CD14-positive monocyte (primary cell): ENCODE measurements at regions not wholly inside any gene's neighbourhood (a gene's known extent, or its start where the extent isn't known, plus 50 kb on each side); places are given as distances from the start of the nearest gene placed in this dataset.

ENCODE experiments used
- DNase-seq, 3 donors: peaks; one replicate each; pipeline ENCODE4 v3.0.0-alpha.2; 2011 to 2022
- H2AFZ ChIP-seq: 2 replicates; pipeline ENCODE4 v1.6.0; 2012; ENCODE audit warnings: mild to moderate bottlenecking, low read depth, low read length, inconsistent platforms; ENCODE audit not compliant: insufficient read depth, poor library complexity, severe bottlenecking
- H3K27ac ChIP-seq, 2 donors: 1 replicate in 1 of 2; 2 replicates in 1 of 2; pipeline ENCODE4 v1.5.1; 2012 to 2013; ENCODE audit warnings: low read length in 2 of 2, control low read depth in 1 of 2, inconsistent platforms in 1 of 2, low read depth in 1 of 2, mild to moderate bottlenecking in 1 of 2
- H3K27me3 ChIP-seq, 2 donors: one replicate each; pipeline versions ENCODE4 v1.6.0 to v1.6.1; 2011 to 2013; ENCODE audit warnings: low read length in 2 of 2; ENCODE audit not compliant: control insufficient read depth in 2 of 2, insufficient read depth in 2 of 2
- H3K36me3 ChIP-seq, 2 donors: replicated peaks in 1 of 2; 1 replicate in 1 of 2; 2 replicates in 1 of 2; pipeline versions ENCODE4 v1.5.1 to v1.6.1; 2012 to 2013; ENCODE audit warnings: low read length in 2 of 2, control low read depth in 1 of 2, inconsistent platforms in 1 of 2, mild to moderate bottlenecking in 1 of 2; ENCODE audit not compliant: insufficient read depth in 2 of 2, control insufficient read depth in 1 of 2
- H3K4me1 ChIP-seq, 2 donors: 1 replicate in 1 of 2; 2 replicates in 1 of 2; pipeline versions ENCODE4 v1.5.1 to v1.6.1; 2012 to 2013; ENCODE audit warnings: low read length in 2 of 2, control low read depth in 1 of 2, inconsistent platforms in 1 of 2, mild to moderate bottlenecking in 1 of 2, moderate library complexity in 1 of 2; ENCODE audit not compliant: insufficient read depth in 2 of 2, control insufficient read depth in 1 of 2
- H3K4me2 ChIP-seq: replicated peaks from 2 replicates; pipeline ENCODE3; 2012; ENCODE audit warnings: low read length, moderate library complexity, mild to moderate bottlenecking; ENCODE audit not compliant: poor library complexity, severe bottlenecking; ENCODE audit errors: extremely low read depth
- H3K4me3 ChIP-seq, 3 experiments: fragments of 200-600 bp in 1 of 3; sonication (generic) in 1 of 3; replicated peaks in 1 of 3; 1 replicate in 2 of 3; 2 replicates in 1 of 3; pipeline ENCODE4 v1.5.1; 2011 to 2013; ENCODE audit warnings: low read length in 3 of 3, mild to moderate bottlenecking in 3 of 3, control low read depth in 2 of 3, low read depth in 2 of 3, inconsistent platforms in 1 of 3, moderate library complexity in 1 of 3
- H3K79me2 ChIP-seq: 2 replicates; pipeline ENCODE4 v1.6.0; 2012; ENCODE audit warnings: mild to moderate bottlenecking, control low read depth, inconsistent platforms, low read length, moderate library complexity; ENCODE audit not compliant: insufficient read depth
- H3K9ac ChIP-seq: 2 replicates; pipeline ENCODE4 v1.6.0; 2017; ENCODE audit warnings: low read length, mild to moderate bottlenecking; ENCODE audit not compliant: insufficient read depth, poor library complexity, severe bottlenecking
- H3K9me3 ChIP-seq, 2 donors: replicated peaks in 1 of 2; 1 replicate in 1 of 2; 2 replicates in 1 of 2; pipeline versions ENCODE4 v1.5.1 to v1.6.1; 2012 to 2013; ENCODE audit warnings: low read length in 2 of 2, control low read depth in 1 of 2; ENCODE audit not compliant: control insufficient read depth in 1 of 2, insufficient read depth in 1 of 2
- H4K20me1 ChIP-seq: 2 replicates; pipeline ENCODE4 v1.6.0; 2012; ENCODE audit warnings: mild to moderate bottlenecking, low read length, control low read depth, moderate library complexity; ENCODE audit not compliant: insufficient read depth
- H3K27ac Mint-ChIP-seq, 7 donors: one replicate each; pipeline ENCODE4 v1.8.0; 2020; ENCODE audit warnings: mild to moderate bottlenecking in 7 of 7, mixed read lengths in 7 of 7, moderate library complexity in 6 of 7, inconsistent platforms in 2 of 7
- H3K27me3 Mint-ChIP-seq, 3 donors: one replicate each; pipeline ENCODE4 v1.8.0; 2021 to 2022; ENCODE audit warnings: low read depth in 3 of 3, mild to moderate bottlenecking in 3 of 3, mixed read lengths in 3 of 3, moderate library complexity in 3 of 3, inconsistent platforms in 1 of 3
- H3K36me3 Mint-ChIP-seq, 2 donors: one replicate each; pipeline ENCODE4 v1.8.0; 2020; ENCODE audit warnings: mixed read lengths in 2 of 2, inconsistent platforms in 1 of 2, mild to moderate bottlenecking in 1 of 2
- H3K4me1 Mint-ChIP-seq: one replicate; pipeline ENCODE4 v1.8.0; 2020; ENCODE audit warnings: mild to moderate bottlenecking, mixed read lengths
- H3K4me3 Mint-ChIP-seq, 2 donors: one replicate each; pipeline ENCODE4 v1.8.0; 2020; ENCODE audit warnings: mild to moderate bottlenecking in 2 of 2, mixed read lengths in 2 of 2, moderate library complexity in 1 of 2
- H3K9me3 Mint-ChIP-seq, 7 donors: one replicate each; pipeline ENCODE4 v1.8.0; 2020 to 2022; ENCODE audit warnings: mixed read lengths in 7 of 7, mild to moderate bottlenecking in 6 of 7, moderate library complexity in 6 of 7, inconsistent platforms in 2 of 7
- WGBS: methylation state at CpG from one replicate; pipeline ENCODE4 v1.1.5; 2013; ENCODE audit warnings: missing lambda C conversion rate; ENCODE audit not compliant: insufficient coverage; 5-methylcytosine and 5-hydroxymethylcytosine counted together
- intact Hi-C, 2 donors: fragments of 100-400 bp; cut with micrococcal nuclease; formaldehyde crosslinking; loops; one replicate each; pipeline versions ENCODE4 v1.15.0 to v1.15.1; 2023
- TF ChIP-seq, protein P1 (sequence below): fragments of 200-600 bp; IDR thresholded peaks from one replicate; pipeline ENCODE4 v1.8.0; 2022; ENCODE audit warnings: antibody characterized with exemption, mild to moderate bottlenecking

DNA sequence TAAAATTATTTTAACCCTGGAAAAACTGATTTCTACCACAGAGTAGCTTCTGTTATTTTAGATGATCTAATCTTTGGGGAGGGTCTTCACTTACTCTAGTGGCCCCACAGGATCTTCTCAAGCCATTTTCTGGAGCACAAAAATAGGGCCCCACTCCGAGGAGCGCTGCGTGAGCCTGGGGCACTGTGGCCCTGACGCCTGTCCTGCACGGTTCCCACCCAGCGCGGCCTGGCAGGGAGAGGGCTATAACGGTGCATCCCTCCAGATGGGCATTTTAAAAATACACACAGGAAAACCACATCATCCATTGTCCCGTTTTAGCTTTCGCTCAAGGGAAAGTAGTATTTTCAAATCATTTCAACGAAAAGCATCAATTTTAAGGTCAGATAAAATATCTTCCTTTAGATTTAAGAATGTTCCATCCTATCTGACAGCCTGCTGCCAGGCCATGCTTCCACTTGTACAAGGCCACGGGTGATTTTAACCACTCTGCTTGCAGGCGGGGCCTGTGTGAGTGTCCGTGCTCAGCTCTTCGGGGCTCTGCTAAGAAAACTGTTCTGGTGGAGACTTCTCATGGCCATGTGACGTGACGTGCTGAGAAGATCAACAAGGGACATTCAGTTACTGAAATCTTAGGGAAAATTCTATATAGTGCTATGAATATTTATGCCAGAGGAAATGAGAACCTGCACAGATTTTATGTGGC, 683.8 kb upstream of the SGCG start:
- no peaks in the 10 kb centered on the region for H3K4me1 Mint-ChIP-seq
- intact Hi-C loops = no loop called here
- peaks cover 0 to 16% (median 7%) of the 10 kb centered on the region in 7 donors for H3K9me3 Mint-ChIP-seq
- Histone ChIP-seq H3K4me2 (no peak overlapping the region), H3K9me3 (peaks cover 5 to 28% of the 10 kb centered on the region in 2 donors), H3K4me1 (no peaks in the 10 kb centered on the region), H2AFZ (no peak overlapping the region), H4K20me1 (no peaks in the 10 kb centered on the region), H3K9ac (no peak overlapping the region), H3K27ac (no peak overlapping the region), H3K36me3 (no peaks in the 10 kb centered on the region), H3K4me3 (no peak overlapping the region), H3K27me3 (no peaks in the 10 kb centered on the region), H3K79me2 (no peaks in the 10 kb centered on the region)
- H3K4me3 Mint-ChIP-seq = no peak overlapping the region
- H3K36me3 Mint-ChIP-seq = no peaks in the 10 kb centered on the region
- H3K27me3 Mint-ChIP-seq = no peaks in the 10 kb centered on the region
- H3K27ac Mint-ChIP-seq = no peak overlapping the region
- no peak for DNase-seq
- TF ChIP-seq, protein P1, sequence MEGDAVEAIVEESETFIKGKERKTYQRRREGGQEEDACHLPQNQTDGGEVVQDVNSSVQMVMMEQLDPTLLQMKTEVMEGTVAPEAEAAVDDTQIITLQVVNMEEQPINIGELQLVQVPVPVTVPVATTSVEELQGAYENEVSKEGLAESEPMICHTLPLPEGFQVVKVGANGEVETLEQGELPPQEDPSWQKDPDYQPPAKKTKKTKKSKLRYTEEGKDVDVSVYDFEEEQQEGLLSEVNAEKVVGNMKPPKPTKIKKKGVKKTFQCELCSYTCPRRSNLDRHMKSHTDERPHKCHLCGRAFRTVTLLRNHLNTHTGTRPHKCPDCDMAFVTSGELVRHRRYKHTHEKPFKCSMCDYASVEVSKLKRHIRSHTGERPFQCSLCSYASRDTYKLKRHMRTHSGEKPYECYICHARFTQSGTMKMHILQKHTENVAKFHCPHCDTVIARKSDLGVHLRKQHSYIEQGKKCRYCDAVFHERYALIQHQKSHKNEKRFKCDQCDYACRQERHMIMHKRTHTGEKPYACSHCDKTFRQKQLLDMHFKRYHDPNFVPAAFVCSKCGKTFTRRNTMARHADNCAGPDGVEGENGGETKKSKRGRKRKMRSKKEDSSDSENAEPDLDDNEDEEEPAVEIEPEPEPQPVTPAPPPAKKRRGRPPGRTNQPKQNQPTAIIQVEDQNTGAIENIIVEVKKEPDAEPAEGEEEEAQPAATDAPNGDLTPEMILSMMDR = no peak
- WGBS = 87% methylated on average over 10 of the region's 17 CpGs

DNA sequence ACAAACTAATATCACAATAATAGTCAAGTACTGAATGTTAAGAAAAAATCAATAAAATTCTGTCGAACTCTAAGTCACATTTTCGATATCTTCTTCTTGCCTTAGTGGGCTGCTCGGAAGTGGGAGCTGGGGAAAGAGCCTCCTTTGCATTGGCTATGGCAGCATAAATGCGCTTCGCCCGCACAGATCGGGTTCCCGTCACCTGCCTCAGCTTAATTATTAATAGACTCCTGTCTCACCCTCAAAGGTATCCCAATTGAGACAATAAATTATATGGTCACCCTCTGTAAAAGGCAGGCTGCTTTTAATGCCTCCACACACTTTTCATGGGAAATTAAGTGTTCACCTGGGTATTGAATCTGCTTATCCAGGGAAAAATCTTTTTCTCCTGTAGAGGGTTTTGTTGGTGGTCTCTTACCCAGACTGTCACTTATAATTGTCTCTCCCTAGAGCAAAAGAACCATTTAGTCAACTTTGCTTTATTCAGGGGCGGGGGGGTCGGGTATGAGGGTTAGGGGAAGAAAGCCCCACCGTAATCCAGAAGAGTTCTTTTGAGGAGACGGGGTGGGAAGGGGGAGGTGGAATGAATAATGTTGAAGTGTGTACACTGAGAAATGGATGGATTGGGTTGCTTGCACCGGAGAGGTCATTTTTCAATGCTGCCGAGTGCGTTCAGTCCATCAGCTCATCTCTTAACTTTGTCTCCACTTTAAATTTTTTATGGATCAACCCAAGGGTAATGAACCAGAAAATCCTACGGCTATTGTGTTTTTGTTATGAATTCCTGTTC, 682.6 kb upstream of the SGCG start:
- Histone ChIP-seq H3K36me3 (no peaks in the 10 kb centered on the region), H4K20me1 (no peaks in the 10 kb centered on the region), H3K27ac (no peak overlapping the region), H3K4me3 (no peak overlapping the region), H3K4me1 (no peaks in the 10 kb centered on the region), H3K4me2 (no peak overlapping the region), H2AFZ (no peak overlapping the region), H3K27me3 (no peaks in the 10 kb centered on the region), H3K79me2 (no peaks in the 10 kb centered on the region), H3K9me3 (peaks cover 5 to 28% of the 10 kb centered on the region in 2 donors), H3K9ac (no peak overlapping the region)
- WGBS = 84% methylated on average over 5 of the region's 16 CpGs
- H3K4me1 Mint-ChIP-seq = no peaks in the 10 kb centered on the region
- TF ChIP-seq, protein P1 = no peak
- no peak overlapping the region for H3K27ac Mint-ChIP-seq
- no peaks in the 10 kb centered on the region for H3K27me3 Mint-ChIP-seq
- H3K4me3 Mint-ChIP-seq = no peak overlapping the region
- no peak for DNase-seq
- H3K36me3 Mint-ChIP-seq = no peaks in the 10 kb centered on the region
- intact Hi-C loops = no loop called here
- H3K9me3 Mint-ChIP-seq = peaks cover 0 to 16% (median 5%) of the 10 kb centered on the region in 7 donors
